NAMALWA (cell line): ENCODE measurements at regions not wholly inside any gene's neighbourhood (a gene's known extent, or its start where the extent isn't known, plus 50 kb on each side); places are given as distances from the start of the nearest gene placed in this dataset.
"Not testable (repeated sequence)": the region's sequence is repeated elsewhere in the genome, so short reads cannot be mapped to it uniquely, and the experiment has no call there.

Source experiments
- DNase-seq: peaks from one replicate; pipeline ENCODE4 v3.0.0-alpha.2; 2015; ENCODE audit warnings: low spot score

DNA sequence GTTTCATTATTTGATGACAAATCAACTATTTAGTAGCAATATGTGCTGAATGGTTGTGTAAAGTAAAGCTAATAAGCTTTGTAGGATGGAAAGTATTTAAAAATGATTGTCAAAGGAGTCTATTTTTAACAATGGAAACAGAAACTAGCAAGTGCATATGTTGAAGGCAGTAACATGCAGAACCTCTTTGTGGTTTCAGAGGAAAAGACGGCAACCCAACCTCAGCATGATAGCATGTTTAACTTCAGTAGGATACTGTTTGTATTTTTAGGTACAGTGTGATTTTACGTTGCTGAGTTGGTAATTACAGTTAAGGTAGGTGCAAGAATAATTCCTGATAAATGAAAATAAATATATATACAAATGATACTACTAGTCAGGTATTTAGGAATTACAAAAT, 545.4 kb downstream of the CDY1 start:
- DNase-seq: not testable (repeated sequence)

DNA sequence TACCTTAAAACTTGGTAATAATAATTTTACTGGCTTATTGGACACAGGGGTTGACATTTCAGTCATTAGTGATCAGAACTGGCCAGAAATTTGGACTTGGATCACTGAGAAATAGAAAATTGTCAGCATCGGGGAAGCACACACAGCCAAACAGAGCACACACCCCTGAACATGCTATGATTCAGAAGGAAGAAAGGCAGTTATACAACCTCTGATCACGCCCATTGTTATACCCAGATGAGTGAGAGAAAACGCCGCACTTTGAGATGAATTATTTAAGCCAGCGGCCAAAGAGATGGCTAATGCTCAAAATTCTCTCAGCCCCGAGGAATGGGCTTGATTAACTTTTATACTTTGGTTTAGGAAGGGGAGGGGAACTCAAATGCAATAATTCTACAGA, 557.4 kb downstream of the CDY1 start:
- DNase-seq: not testable (repeated sequence)

DNA sequence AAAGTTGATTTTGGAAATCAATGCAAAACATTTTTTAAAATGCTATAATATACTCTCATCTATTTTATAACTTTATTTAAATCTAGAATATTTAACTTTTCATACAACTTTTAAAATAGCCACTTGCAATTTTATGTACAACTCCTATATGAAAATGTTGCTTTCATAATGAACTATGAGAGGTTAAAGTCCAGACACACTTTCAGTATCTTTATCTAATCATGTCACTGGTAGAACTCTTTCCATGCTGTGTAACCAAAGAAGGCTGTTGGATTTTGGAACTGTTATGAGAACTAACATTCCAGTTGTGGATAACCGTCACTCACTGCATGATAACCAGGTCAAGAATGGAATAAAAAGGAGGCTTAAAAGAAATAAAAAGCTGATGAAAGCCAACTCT, 603.1 kb downstream of the CDY1 start:
- DNase-seq: not testable (repeated sequence)

DNA sequence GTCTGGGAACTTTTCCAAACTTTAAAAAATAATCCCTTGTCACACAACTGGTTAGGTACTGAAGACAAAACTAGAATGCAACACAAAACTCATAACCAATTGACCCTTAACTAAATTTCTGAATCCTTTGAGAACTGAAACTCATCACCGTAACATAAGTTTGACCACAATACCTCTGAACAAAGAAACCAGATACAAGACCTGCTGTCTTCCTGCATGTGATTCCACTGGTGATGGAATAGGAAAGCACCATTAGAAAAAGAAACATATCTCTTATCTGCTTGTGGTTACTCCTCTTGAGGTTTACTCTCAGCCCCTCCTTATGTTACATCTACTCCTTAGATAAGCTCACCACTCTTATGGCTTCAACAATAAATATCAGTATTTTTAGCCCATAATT, 603.6 kb downstream of the CDY1 start:
- not testable (repeated sequence) for DNase-seq

DNA sequence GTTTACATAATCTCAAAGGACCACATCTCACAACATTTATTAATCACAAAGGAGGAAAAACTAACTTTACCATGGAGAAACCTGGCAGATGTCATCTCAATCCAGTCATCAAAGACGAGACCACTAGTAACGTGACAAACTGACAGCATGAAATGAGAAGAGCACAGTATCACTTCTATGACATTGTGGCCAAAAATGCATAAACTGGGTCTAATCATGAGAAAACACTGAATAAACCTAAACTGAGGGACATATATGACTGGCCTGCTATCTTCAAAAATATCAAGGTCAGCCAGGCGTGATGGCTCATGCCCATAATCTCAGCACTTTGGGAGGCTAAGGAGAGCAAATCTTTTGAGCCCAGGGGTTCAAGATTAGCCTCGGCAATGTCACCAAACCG, 619.0 kb downstream of the CDY1 start:
- DNase-seq: not testable (repeated sequence)

DNA sequence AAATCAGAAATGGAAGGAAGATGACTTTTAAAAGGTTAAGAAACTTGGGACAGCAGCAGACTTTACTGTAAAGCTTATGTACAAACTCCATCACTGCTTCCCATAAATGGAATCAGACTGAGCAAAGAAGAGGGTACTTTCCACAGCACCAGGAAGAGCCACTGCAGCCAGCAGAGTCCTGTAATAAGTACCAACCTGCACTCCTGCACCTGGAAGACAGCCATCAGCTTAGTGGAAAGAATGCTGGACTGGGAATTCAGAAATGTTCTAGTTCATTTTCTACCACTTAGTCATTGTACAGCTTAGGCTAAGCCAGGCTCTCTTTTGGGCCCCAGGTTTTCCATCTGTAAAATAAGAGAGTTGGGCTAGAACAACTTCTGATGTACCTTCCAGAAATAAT, 632.3 kb downstream of the CDY1 start:
- not testable (repeated sequence) for DNase-seq

DNA sequence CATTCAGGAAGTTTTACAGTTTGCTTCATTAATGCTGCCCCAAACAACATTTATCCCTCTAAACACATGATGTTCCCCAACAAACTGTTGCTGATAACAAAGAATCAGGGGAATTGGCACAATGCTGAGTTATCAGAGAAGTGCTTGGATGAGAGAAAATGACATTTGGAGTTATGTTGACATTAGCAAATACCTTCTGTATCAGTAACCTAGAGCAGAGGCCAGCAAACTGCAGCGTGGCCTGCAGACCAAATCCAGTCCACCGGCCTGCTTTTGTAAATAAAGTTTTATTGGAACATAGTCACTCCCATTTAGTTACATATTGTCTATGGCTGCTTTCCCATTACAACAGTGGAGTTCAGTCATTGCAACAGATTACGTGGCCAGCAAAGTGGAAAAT, 643.5 kb downstream of the CDY1 start:
- DNase-seq: not testable (repeated sequence)

DNA sequence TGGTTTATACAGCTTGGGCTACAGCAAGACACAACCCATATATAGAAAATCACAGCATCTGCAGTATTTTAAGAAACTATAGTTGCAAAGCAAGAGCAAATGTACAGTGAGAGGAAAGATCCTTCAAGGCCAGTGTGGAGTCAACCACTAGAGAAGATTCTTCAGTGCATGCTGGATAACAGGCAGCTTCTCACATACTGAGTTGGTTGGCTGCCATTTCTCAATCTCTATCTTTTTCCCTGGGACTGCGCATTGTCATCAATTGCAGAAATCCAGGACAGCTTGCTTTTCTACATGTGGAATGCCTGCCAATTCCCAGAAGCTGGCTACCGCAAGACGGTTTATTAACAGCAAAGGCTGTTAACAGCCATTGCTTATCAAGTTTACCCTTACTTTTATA, 646.5 kb downstream of the CDY1 start:
- not testable (repeated sequence) for DNase-seq

DNA sequence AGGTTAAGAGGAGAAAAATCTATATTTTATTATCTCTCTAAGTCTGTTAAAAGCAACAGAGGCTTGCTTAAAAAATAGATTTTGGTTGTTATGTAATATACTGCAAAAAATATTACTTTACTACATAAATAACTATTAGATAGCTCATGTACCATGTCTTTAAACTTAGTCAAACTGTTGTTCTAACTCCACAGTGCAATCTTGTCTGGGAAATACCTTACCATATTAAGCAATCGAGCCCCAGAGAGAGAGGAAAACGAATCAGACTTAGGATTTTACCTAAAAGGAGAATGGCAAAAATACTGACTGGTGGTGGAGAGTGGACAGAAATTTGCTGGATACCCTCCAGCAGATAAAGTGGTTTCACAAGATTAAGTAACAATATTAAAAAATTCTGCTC, 647.0 kb downstream of the CDY1 start:
- not testable (repeated sequence) for DNase-seq

DNA sequence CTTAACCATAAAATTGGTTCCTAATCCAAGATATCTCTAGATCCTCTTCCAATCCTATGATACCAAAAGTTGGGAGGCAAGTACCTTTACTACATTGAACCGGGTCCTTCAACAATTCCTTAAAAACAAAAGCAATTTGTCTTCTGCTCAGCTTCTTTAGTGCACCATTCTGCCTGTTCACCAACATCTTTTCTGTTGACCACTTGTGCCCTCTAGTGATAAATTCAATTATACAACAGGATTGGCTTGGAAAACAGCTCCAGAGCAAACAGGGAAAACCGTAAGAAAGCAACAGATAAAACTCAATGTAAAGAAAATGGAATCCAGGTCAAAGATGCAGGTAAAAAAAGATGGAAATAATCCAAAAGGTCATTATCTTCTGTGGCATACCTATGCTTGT, 651.2 kb downstream of the CDY1 start:
- not testable (repeated sequence) for DNase-seq

DNA sequence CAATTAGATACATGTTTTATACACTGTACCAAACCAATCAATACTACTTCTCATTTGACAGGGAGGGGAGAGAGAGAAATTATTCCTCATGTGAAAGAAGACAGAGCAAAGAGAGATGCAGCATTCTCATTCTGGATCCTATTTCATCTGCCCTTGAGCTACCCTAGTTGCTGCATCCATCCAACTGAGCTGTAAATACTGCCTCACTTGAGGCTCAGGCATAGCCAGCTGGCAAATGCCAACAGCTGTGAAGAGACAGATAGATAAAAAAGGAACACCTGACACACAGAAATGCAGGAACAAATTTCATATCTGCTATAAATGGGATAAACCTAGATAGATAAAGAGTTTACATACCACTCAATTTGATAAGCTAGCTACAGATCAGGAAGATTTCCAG, 684.1 kb downstream of the CDY1 start:
- not testable (repeated sequence) for DNase-seq

DNA sequence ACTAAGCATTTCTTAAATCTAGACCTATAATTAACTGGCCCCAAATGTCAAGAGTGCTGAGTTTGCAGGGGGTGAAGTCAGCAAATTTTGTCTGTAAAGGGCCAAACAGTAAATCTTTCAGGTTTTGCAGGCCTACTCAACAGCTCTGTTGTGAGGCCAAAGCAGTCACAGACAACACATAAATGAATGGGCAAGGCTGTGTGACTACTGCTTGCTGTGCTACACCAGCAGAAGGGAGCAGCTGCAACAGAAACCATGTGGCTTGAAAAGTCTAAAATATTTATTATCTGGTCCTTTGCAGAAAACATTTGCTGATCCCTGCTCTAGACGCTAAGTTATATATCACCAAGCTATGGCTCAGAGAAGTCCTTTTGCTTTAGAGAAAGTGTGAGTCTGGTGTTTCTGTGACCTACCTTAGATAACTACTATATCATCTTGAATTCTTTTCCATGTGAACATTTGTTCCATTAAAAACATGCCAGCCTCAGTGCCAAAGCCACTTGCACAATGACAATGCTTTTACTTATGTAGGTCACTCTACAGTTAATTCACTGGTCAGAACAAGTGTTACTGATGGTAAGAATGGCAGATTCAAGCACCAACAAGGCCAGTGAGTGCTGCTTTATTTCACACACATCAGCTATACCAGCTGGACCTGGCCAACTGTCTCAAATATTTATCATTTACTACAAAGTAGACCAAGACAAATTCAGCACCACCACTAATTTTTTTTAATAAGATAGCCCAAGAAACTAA, 684.9 kb downstream of the CDY1 start:
- not testable (repeated sequence) for DNase-seq

DNA sequence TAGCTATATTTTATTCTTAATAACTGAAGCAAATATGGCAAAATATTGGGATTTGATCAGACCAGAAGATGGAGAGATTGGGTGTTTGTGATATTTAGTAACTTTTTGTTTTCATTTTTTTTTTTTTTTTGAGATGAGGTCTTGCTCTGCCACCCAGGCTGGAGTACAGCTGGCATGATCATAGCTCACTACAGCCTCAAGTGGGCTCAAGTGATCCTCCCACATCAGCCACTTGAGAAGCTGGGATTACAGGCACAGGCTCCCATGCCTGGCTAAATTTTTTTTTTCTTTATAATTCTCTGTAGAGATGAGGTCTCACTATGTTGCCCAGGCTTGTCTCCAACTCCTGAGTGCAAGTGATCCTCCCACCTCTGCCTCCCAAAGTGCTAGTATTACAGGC, 686.4 kb downstream of the CDY1 start:
- not testable (repeated sequence) for DNase-seq

DNA sequence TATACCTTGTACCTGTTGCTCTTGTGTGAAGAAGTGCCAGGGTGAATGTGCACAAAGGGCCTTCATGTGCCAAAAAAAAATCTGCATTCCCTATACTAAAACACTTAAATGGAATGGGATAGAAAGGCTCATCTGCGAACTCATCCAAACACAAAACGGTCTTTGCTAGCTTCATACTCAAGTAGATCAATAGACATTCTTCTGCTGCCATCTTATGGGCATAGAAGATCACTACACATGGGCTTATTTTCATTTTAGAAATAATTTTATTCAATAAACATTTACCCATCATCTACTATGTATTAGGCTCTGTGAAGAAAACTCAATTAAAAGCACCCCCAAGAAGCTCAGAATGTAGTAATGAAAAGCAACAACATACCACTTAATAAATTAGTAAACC, 693.1 kb downstream of the CDY1 start:
- not testable (repeated sequence) for DNase-seq

DNA sequence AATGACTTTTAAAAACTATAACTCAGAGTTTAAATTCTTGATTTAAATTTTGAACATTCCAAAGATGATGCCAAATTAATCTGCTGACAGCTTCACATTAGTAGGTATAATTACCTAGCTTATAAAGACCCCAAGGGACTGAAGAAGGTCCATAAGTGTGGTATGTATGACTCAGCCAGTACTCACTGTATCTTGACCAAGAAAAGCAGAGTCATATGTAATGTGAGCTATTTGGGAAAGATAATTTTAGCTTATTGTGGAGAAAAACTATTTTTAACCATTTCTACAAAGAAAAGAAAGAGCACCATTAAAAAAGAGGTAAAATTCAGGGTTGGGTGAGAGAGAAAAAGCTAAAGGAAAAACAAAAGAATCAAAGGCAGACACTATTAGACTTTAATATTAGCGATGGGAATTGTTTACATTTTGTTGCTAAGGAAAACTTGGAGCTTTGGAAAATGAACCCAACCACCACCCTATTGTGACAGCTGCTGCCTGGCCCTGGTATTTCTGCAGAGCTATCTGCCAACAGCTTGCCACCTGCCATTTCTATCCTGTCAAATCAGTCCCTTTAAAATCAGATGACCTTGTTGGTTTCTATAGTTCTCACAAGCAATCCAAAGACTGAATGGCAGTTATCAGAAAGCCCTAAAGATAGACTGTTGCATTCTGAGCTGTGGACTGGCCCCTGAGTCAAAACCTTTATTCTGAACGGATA, 697.7 kb downstream of the CDY1 start:
- not testable (repeated sequence) for DNase-seq

DNA sequence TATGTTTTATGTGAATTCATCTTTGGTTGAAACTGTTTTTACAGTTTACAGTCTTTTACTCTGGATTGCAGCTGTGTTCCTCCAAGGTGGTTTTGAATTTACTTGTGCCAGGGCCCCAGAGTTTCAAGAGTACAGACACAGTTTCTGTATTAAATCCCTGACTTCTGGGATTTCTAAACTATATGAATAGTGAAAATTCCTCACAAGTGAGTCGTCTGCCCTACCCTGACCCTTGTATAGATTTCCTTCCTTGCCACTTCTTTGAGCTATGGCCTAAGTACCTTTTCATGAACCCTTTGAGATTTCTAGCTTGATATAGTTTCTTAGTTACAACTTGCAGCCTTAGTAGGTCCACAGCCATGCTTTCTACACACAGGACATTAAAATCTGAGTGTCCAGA, 700.8 kb downstream of the CDY1 start:
- not testable (repeated sequence) for DNase-seq

DNA sequence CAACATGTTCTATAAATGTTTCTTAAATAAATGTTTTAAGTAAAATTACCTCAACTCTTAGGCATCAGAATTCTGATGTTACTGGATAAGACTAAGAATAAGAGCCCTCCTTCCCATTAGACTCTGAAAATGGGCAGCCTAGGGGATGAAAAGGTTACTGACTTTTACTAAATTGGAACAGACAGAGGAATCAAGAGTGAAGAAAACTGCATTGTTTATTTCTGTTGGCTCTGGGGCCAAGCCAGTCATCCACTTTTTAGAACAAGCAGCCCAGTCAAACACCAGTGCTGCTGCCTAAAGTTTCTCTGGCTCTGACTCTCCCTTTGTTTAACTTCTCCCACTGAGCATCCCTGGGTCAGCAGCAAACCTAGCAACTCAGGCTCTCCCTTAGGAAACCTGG, 731.0 kb downstream of the CDY1 start:
- DNase-seq: not testable (repeated sequence)

DNA sequence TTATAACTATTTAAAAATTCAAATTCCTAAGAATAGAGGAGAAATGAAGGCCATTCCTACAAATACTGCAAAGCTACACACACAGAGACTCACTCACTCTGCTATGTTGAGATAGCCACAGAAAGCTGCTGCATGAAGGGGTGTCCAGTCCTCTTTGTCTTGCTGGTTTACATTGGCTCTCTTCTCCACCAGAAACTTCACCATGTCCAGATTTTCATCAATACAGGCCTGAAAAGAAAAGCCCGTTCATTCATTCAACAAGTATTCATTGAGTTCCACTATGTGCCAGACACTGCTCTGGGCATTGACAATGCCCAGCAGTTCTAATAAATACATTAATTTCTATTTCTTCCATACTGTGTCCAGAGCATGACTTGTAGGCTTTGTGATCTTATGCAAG, 732.3 kb downstream of the CDY1 start:
- DNase-seq: no peak

DNA sequence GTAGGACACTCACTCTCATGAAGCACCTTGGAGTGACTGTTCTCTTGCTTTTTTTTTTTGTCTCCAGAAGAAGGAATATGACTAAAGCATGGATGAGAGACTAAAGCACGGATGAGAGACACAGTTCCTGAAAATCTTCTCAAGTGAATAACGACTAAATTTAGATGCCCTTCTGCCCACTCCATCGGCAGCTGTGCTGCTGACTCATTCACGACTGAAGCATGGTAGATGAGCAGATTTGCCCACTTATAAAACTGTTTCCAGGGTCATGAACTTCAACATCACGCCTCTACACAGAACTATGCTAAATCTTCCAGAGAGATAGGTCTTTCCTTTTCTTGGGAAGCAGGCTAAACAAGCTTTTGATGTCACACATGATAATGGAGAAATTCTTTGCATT, 738.0 kb downstream of the CDY1 start:
- DNase-seq: not testable (repeated sequence)

DNA sequence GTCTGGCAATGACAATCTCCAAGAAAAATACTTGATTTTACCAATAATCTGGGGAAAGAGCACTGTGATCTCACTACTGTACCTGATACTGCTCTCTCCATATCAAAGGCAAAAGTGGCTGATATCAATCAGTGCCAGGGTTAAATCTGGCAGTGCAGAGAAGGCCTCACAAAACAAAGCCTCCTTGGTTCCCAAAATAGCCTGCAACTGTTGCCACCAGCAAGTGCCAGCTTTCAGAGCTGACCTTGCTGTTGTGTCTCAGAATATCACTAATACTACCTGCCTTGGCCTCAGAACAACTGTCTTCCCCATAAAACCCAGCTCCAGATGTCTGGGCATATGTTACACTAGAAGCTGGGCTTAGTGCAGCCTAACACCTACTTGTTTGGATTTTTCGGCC, 738.6 kb downstream of the CDY1 start:
- not testable (repeated sequence) for DNase-seq

DNA sequence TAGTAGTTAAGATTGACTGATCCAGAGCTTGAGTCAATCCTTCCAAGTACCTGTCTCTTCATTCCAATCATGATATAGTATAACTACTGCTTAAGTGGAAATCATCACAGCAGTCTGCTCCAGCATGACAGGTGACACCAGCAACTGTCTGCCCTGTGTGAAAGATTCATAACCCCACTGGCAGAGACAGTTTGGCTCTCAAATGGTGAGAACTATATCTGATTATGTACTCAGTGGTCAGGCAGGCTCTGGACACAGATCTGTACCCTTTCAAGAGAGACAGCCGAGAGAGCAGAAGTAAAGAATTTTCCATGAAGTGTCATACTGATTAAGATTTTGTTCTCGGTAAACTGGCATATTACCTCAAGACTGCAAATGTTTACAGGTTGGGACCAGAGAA, 741.5 kb downstream of the CDY1 start:
- not testable (repeated sequence) for DNase-seq

DNA sequence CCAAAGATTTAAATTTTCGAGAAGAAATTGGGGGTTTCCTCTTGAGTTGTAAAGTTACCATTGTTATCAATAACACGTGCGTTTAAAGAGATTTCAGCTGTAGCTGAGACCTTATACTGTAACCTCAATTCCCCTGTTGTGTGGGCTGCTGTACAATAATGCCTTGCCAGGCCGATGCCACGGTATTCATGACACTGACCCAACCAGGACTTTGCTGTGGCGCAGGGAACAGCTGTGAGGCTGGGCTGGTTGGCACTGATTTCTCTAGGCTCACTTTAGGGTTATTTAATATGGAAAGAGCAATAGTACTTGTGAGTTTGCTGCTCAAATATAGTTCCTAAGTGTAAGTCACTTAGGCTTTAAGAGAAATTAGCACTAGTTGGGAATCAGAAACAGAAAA, 744.2 kb downstream of the CDY1 start:
- not testable (repeated sequence) for DNase-seq

DNA sequence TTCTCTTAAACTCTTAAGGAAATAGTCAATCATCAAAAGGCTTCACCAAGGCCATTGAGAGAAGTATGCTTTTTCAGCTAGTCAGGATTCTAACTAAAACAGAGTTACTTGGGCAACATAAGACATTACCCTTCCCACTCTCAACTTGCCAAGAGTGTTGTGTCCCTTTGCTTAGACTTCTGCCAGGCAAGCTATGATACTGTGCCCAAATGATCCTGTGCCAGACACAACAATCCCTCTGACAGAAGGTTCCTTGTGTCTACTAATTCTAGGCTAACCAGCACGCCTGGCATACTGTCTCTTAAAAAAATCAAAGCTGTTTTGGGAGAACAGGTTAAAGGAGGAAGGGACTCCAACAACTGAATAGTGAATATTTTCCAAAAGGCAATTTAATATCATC, 750.6 kb downstream of the CDY1 start:
- not testable (repeated sequence) for DNase-seq
